ENCODE measurements at regions not wholly inside any gene's neighbourhood (a gene's known extent, or its start where the extent isn't known, plus 50 kb on each side); places are given as distances from the start of the nearest gene placed in this dataset.

GRCh38 chr7:34407586-34407985 lies 250.4 kb upstream of the NPSR1 start:
- Mint-ChIP-seq H3K27ac (ENCODE audit: unreplicated experiment) (no peak overlapping the region), H3K9me3 (ENCODE audit: unreplicated experiment) (peaks cover 4% of the 10 kb centered on the region), H3K4me1 (ENCODE audit: low read depth, unreplicated experiment) (peaks cover 2% of the 10 kb centered on the region), H3K4me3 (ENCODE audit: unreplicated experiment) (no peak overlapping the region), H3K36me3 (ENCODE audit: unreplicated experiment) (no peaks in the 10 kb centered on the region), H3K27me3 (ENCODE audit: unreplicated experiment) (no peaks in the 10 kb centered on the region)
- no peak for TF ChIP-seq CTCF (IDR thresholded peaks at IDR 0.05; ENCODE audit: partially characterized antibody, unreplicated experiment)
- DNase-seq = no peak

GRCh38 chr7:34417781-34418180 lies 240.2 kb upstream of the NPSR1 start:
- no peak overlapping the region for H3K27ac Mint-ChIP-seq (ENCODE audit: unreplicated experiment)

GRCh38 chr7:34421526-34421925 lies 236.5 kb upstream of the NPSR1 start:
- Mint-ChIP-seq H3K36me3 (ENCODE audit: unreplicated experiment) (no peaks in the 10 kb centered on the region), H3K27ac (ENCODE audit: unreplicated experiment) (no peak overlapping the region), H3K27me3 (ENCODE audit: unreplicated experiment) (no peaks in the 10 kb centered on the region), H3K4me3 (ENCODE audit: unreplicated experiment) (no peak overlapping the region), H3K9me3 (ENCODE audit: unreplicated experiment) (no peaks in the 10 kb centered on the region), H3K4me1 (ENCODE audit: low read depth, unreplicated experiment) (no peaks in the 10 kb centered on the region)
- DNase-seq = no peak
- TF ChIP-seq CTCF (IDR thresholded peaks at IDR 0.05; ENCODE audit: partially characterized antibody, unreplicated experiment) = no peak

More at GRCh38 chr7:34417781-34418180, 240.2 kb upstream of the NPSR1 start:
- H3K36me3 Mint-ChIP-seq (ENCODE audit: unreplicated experiment) = no peaks in the 10 kb centered on the region
- H3K27me3 Mint-ChIP-seq (ENCODE audit: unreplicated experiment) = no peaks in the 10 kb centered on the region
- no peak overlapping the region for H3K4me3 Mint-ChIP-seq (ENCODE audit: unreplicated experiment)
- no peak for TF ChIP-seq CTCF (IDR thresholded peaks at IDR 0.05; ENCODE audit: partially characterized antibody, unreplicated experiment)
- H3K4me1 Mint-ChIP-seq (ENCODE audit: low read depth, unreplicated experiment) = no peaks in the 10 kb centered on the region
- H3K9me3 Mint-ChIP-seq (ENCODE audit: unreplicated experiment) = no peaks in the 10 kb centered on the region
- DNase-seq = no peak

GRCh38 chr7:34425194-34425593 lies 232.8 kb upstream of the NPSR1 start:
- Mint-ChIP-seq H3K4me3 (ENCODE audit: unreplicated experiment) (no peak overlapping the region), H3K27me3 (ENCODE audit: unreplicated experiment) (no peaks in the 10 kb centered on the region), H3K27ac (ENCODE audit: unreplicated experiment) (no peak overlapping the region), H3K9me3 (ENCODE audit: unreplicated experiment) (no peaks in the 10 kb centered on the region), H3K4me1 (ENCODE audit: low read depth, unreplicated experiment) (no peaks in the 10 kb centered on the region), H3K36me3 (ENCODE audit: unreplicated experiment) (no peaks in the 10 kb centered on the region)
- no peak for DNase-seq
- no peak for TF ChIP-seq CTCF (IDR thresholded peaks at IDR 0.05; ENCODE audit: partially characterized antibody, unreplicated experiment)

GRCh38 chr7:34425631-34426384 lies 232.2 kb upstream of the NPSR1 start:
- H3K4me3 Mint-ChIP-seq (ENCODE audit: unreplicated experiment) = no peak overlapping the region
- no peak for DNase-seq
- TF ChIP-seq CTCF (IDR thresholded peaks at IDR 0.05; ENCODE audit: partially characterized antibody, unreplicated experiment) = no peak
- H3K36me3 Mint-ChIP-seq (ENCODE audit: unreplicated experiment) = no peaks in the 10 kb centered on the region
- no peaks in the 10 kb centered on the region for H3K4me1 Mint-ChIP-seq (ENCODE audit: low read depth, unreplicated experiment)
- H3K9me3 Mint-ChIP-seq (ENCODE audit: unreplicated experiment) = no peaks in the 10 kb centered on the region
- H3K27me3 Mint-ChIP-seq (ENCODE audit: unreplicated experiment) = no peaks in the 10 kb centered on the region
- H3K27ac Mint-ChIP-seq (ENCODE audit: unreplicated experiment) = no peak overlapping the region

All from glutamatergic neuron (in vitro differentiated cells).